ENCODE measurements at regions not wholly inside any gene's neighbourhood (a gene's known extent, or its start where the extent isn't known, plus 50 kb on each side); places are given as distances from the start of the nearest gene placed in this dataset.

- intact Hi-C loops (cut with micrococcal nuclease) = no loop called here
- WGBS (ENCODE audit: insufficient coverage) = 86% methylated on average over 17 of the region's 18 CpGs
- no peak overlapping the region for H3K4me3 Mint-ChIP-seq
Measured at GRCh38 chr13:112172641-112173251, 105.8 kb downstream of the SOX1 start.

GRCh38 chr13:112174476-112175110 is 107.6 kb downstream of the SOX1 start:
- H2AFZ ChIP-seq (ENCODE audit: insufficient read depth, low read depth, low read length, poor library complexity, severe bottlenecking) = no peak overlapping the region

More at GRCh38 chr13:112172641-112173251, 105.8 kb downstream of the SOX1 start:
- Mint-ChIP-seq H3K27ac (no peak overlapping the region), H3K36me3 (no peaks in the 10 kb centered on the region), H3K27me3 (ENCODE audit: low read depth in 3 of 3) (peaks cover 0 to 4% (median 4%) of the 10 kb centered on the region in 3 donors), H3K9me3 (peaks cover 6 to 34% (median 15%) of the 10 kb centered on the region in 7 donors), H3K4me1 (no peaks in the 10 kb centered on the region)
- peaks cover 16 to 18% of the 10 kb centered on the region in 2 donors for H3K9me3 ChIP-seq (replicated peaks in 1 of 2; ENCODE audit: control insufficient read depth in 1 of 2, insufficient read depth in 1 of 2, low read length in 2 of 2)
- no peaks in the 10 kb centered on the region for H3K36me3 ChIP-seq (replicated peaks in 1 of 2; ENCODE audit: control insufficient read depth in 1 of 2, insufficient read depth in 2 of 2, low read length in 2 of 2)
- H2AFZ ChIP-seq (ENCODE audit: insufficient read depth, low read depth, low read length, poor library complexity, severe bottlenecking) = no peak overlapping the region
- no peak for DNase-seq
- no peak overlapping the region for H3K27ac ChIP-seq (ENCODE audit: low read depth in 1 of 2, low read length in 2 of 2)
- TF ChIP-seq CTCF (IDR thresholded peaks at IDR 0.05) = no peak
- no peak overlapping the region for H3K9ac ChIP-seq (ENCODE audit: insufficient read depth, low read length, poor library complexity, severe bottlenecking)
- no peaks in the 10 kb centered on the region for H3K4me1 ChIP-seq (ENCODE audit: control insufficient read depth in 1 of 2, insufficient read depth in 2 of 2, low read length in 2 of 2)
- H3K79me2 ChIP-seq (ENCODE audit: insufficient read depth, low read length) = no peaks in the 10 kb centered on the region
- no peak overlapping the region for H3K4me2 ChIP-seq (replicated peaks; ENCODE audit: extremely low read depth, low read length, poor library complexity, severe bottlenecking)
- H3K27me3 ChIP-seq (ENCODE audit: control insufficient read depth in 2 of 2, insufficient read depth in 2 of 2, low read length in 2 of 2) = no peaks in the 10 kb centered on the region
- H4K20me1 ChIP-seq (ENCODE audit: insufficient read depth, low read length) = no peaks in the 10 kb centered on the region
- no peak overlapping the region for H3K4me3 ChIP-seq (replicated peaks in 1 of 3; ENCODE audit: low read depth in 2 of 3, low read length in 3 of 3)

More at GRCh38 chr13:112174476-112175110, 107.6 kb downstream of the SOX1 start:
- no peak overlapping the region for H3K9ac ChIP-seq (ENCODE audit: insufficient read depth, low read length, poor library complexity, severe bottlenecking)
- no peak for DNase-seq
- Mint-ChIP-seq H3K9me3 (peaks cover 6 to 29% (median 15%) of the 10 kb centered on the region in 7 donors), H3K36me3 (no peaks in the 10 kb centered on the region), H3K27me3 (ENCODE audit: low read depth in 3 of 3) (peaks cover 0 to 4% (median 2%) of the 10 kb centered on the region in 3 donors), H3K4me1 (no peaks in the 10 kb centered on the region), H3K4me3 (no peak overlapping the region), H3K27ac (no peak overlapping the region)
- TF ChIP-seq CTCF (IDR thresholded peaks at IDR 0.05) = no peak
- no peaks in the 10 kb centered on the region for H3K36me3 ChIP-seq (replicated peaks in 1 of 2; ENCODE audit: control insufficient read depth in 1 of 2, insufficient read depth in 2 of 2, low read length in 2 of 2)
- H3K4me1 ChIP-seq (ENCODE audit: control insufficient read depth in 1 of 2, insufficient read depth in 2 of 2, low read length in 2 of 2) = no peaks in the 10 kb centered on the region
- H3K9me3 ChIP-seq (replicated peaks in 1 of 2; ENCODE audit: control insufficient read depth in 1 of 2, insufficient read depth in 1 of 2, low read length in 2 of 2) = peaks cover 16 to 18% of the 10 kb centered on the region in 2 donors
- H3K27ac ChIP-seq (ENCODE audit: low read depth in 1 of 2, low read length in 2 of 2) = no peak overlapping the region
- H3K4me3 ChIP-seq (replicated peaks in 1 of 3; ENCODE audit: low read depth in 2 of 3, low read length in 3 of 3) = no peak overlapping the region
- 58% methylated on average over 5 of the region's 7 CpGs for WGBS (ENCODE audit: insufficient coverage)
- no peaks in the 10 kb centered on the region for H4K20me1 ChIP-seq (ENCODE audit: insufficient read depth, low read length)
- no peaks in the 10 kb centered on the region for H3K27me3 ChIP-seq (ENCODE audit: control insufficient read depth in 2 of 2, insufficient read depth in 2 of 2, low read length in 2 of 2)
- H3K4me2 ChIP-seq (replicated peaks; ENCODE audit: extremely low read depth, low read length, poor library complexity, severe bottlenecking) = no peak overlapping the region
- intact Hi-C loops (cut with micrococcal nuclease) = no loop called here
- no peaks in the 10 kb centered on the region for H3K79me2 ChIP-seq (ENCODE audit: insufficient read depth, low read length)
